HepG2 (cell line): ENCODE measurements at regions not wholly inside any gene's neighbourhood (a gene's known extent, or its start where the extent isn't known, plus 50 kb on each side); places are given as distances from the start of the nearest gene placed in this dataset.
A peak's percentile ranks its signal among the peaks of the same experiment; 100 is the strongest.

ENCODE experiments used
- CBFB ChIP-seq: sonication (generic); formaldehyde crosslinking; IDR thresholded peaks from 2 replicates; pipeline ENCODE4 v1.4.0; 2020; ENCODE audit warnings: missing genetic modification reagents
- CEBPG ChIP-seq: IDR thresholded peaks from 2 replicates; pipeline ENCODE4 v1.6.1; 2016
- DPF2 ChIP-seq: sonication (generic); formaldehyde crosslinking; IDR thresholded peaks from 2 replicates; pipeline ENCODE4 v1.4.0; 2020; ENCODE audit warnings: mild to moderate bottlenecking, low read depth, missing genetic modification reagents, borderline replicate concordance
- FOXK1 ChIP-seq: sonication (generic); formaldehyde crosslinking; IDR thresholded peaks from 2 replicates; pipeline ENCODE4 v1.4.0; 2020; ENCODE audit warnings: low read depth, missing genetic modification reagents, borderline replicate concordance
- HCFC1 ChIP-seq: fragments of 150-350 bp; IDR thresholded peaks from 2 replicates; pipeline ENCODE4 v1.6.1; 2014; ENCODE audit warnings: low read depth, low read length
- HDAC2 ChIP-seq: sonication (generic); formaldehyde crosslinking; IDR thresholded peaks from 2 replicates; pipeline ENCODE4 v1.4.0; 2020; ENCODE audit warnings: missing genetic modification reagents
- HNF4A ChIP-seq: sonication (generic); formaldehyde crosslinking; IDR thresholded peaks from 2 replicates; pipeline ENCODE4 v1.4.0; 2020; ENCODE audit warnings: missing genetic modification reagents
- HOXA9 ChIP-seq: sonication (generic); formaldehyde crosslinking; IDR thresholded peaks from 2 replicates; pipeline ENCODE4 v1.8.1; 2022; ENCODE audit warnings: missing genetic modification reagents, mild to moderate bottlenecking, moderate library complexity, borderline replicate concordance
- IRX3 ChIP-seq: sonication (generic); formaldehyde crosslinking; IDR thresholded peaks from 2 replicates; pipeline ENCODE4 v1.8.1; 2023; ENCODE audit warnings: mild to moderate bottlenecking, low read depth, missing genetic modification reagents, borderline replicate concordance
- NCOR1 ChIP-seq: fragments of 200-600 bp; sonication (generic); IDR thresholded peaks from 2 replicates; pipeline ENCODE4 v1.7.0; 2017; ENCODE audit warnings: antibody characterized with exemption, low read length, borderline replicate concordance
- NFIC ChIP-seq: IDR thresholded peaks from 2 replicates; pipeline ENCODE4 v1.6.1; 2012; ENCODE audit warnings: mild to moderate bottlenecking, low read length, inconsistent platforms
- NR2C2 ChIP-seq: sonication (generic); formaldehyde crosslinking; IDR thresholded peaks from 2 replicates; pipeline ENCODE4 v1.4.0; 2020; ENCODE audit warnings: missing genetic modification reagents, mild to moderate bottlenecking, moderate library complexity, borderline replicate concordance
- SOX5 ChIP-seq: IDR thresholded peaks from 2 replicates; pipeline ENCODE4 v1.6.1; 2016; ENCODE audit warnings: borderline replicate concordance
- SPEN ChIP-seq: sonication (generic); formaldehyde crosslinking; IDR thresholded peaks from 2 replicates; pipeline ENCODE4 v1.5.1; 2020; ENCODE audit warnings: low read depth, mild to moderate bottlenecking, missing genetic modification reagents
- ZKSCAN8 ChIP-seq: IDR thresholded peaks from 2 replicates; pipeline ENCODE4 v1.6.1; 2016; ENCODE audit warnings: borderline replicate concordance, missing genetic modification reagents, missing compliant biosample characterization
- ZNF235 ChIP-seq: sonication (generic); formaldehyde crosslinking; IDR thresholded peaks from 2 replicates; pipeline ENCODE4 v1.8.1; 2023; ENCODE audit warnings: mild to moderate bottlenecking, missing genetic modification reagents, borderline replicate concordance
- ZNF292 ChIP-seq: sonication (generic); formaldehyde crosslinking; IDR thresholded peaks from 2 replicates; pipeline ENCODE4 v1.8.1; 2022; ENCODE audit warnings: mild to moderate bottlenecking, low read depth, missing genetic modification reagents, borderline replicate concordance
- ZNF460 ChIP-seq: sonication (generic); formaldehyde crosslinking; IDR thresholded peaks from 2 replicates; pipeline ENCODE4 v1.5.1; 2020; ENCODE audit warnings: missing genetic modification reagents, mild to moderate bottlenecking, borderline replicate concordance
- ZNF768 ChIP-seq: sonication (generic); formaldehyde crosslinking; IDR thresholded peaks from 2 replicates; pipeline ENCODE4 v1.4.0; 2020; ENCODE audit warnings: missing genetic modification reagents
- ZNF850 ChIP-seq: sonication (generic); formaldehyde crosslinking; conservative IDR thresholded peaks from 2 replicates; pipeline ENCODE4 v1.9.0; 2021; ENCODE audit warnings: mild to moderate bottlenecking, missing genetic modification reagents
- TF ChIP-seq, protein P1 (sequence below), 2 experiments: sonication (generic) in 1 of 2; formaldehyde crosslinking in 1 of 2; IDR thresholded peaks; 2 replicates each; pipeline versions ENCODE4 v1.4.0 to v1.6.1; 2016 to 2020; ENCODE audit warnings: borderline replicate concordance in 1 of 2, low read depth in 1 of 2, mild to moderate bottlenecking in 1 of 2, missing genetic modification reagents in 1 of 2
- TF ChIP-seq, protein P2 (sequence below): sonication (generic); formaldehyde crosslinking; IDR thresholded peaks from 2 replicates; pipeline ENCODE4 v1.4.0; 2020; ENCODE audit warnings: low read depth, mild to moderate bottlenecking, missing genetic modification reagents
- TF ChIP-seq, protein P3 (sequence below), 2 experiments: IDR thresholded peaks; 2 replicates each; pipeline ENCODE4 v1.6.1; 2011 to 2012; ENCODE audit warnings: low read length in 2 of 2, borderline replicate concordance in 1 of 2, low read depth in 1 of 2, mild to moderate bottlenecking in 1 of 2, moderate library complexity in 1 of 2

DNA sequence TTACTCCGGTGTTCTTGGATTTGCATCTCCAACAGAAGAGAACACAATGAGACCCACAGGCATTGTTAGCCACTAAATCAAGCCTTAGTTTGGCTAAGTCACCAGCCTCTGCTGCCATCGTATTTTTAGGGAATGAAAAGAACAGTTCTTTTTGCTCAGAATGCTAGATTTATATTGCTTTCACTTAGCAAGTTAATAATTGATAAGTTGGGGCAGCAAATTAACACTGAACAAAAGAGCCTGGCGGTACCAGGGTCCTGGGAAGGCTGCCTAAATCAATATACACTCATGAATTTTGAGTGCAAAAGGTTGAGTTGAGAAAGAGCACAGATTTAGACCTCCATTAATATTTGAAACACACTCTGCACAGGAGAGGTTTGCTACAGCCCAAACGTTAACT, 767.7 kb downstream of the TYW1 start (continued):
- peak; percentile 83; the same call in 1 of the 2 replicates for TF ChIP-seq DPF2 (CRISPR knock-in tag)
- TF ChIP-seq ZNF460 (CRISPR knock-in tag): no peak
- peak; percentile 90 for TF ChIP-seq HNF4A (CRISPR knock-in tag)
- no peak for TF ChIP-seq ZKSCAN8
- TF ChIP-seq SOX5 (CRISPR knock-in tag): peak; percentile 82
- TF ChIP-seq NR2C2 (CRISPR knock-in tag): no peak
- no peak for TF ChIP-seq ZNF768
- TF ChIP-seq NCOR1: peak; percentile 95; the same call in 1 of the 2 replicates
- peak; percentile 70; the same call in 1 of the 2 replicates for TF ChIP-seq CEBPG (CRISPR knock-in tag)
- TF ChIP-seq, protein P1, sequence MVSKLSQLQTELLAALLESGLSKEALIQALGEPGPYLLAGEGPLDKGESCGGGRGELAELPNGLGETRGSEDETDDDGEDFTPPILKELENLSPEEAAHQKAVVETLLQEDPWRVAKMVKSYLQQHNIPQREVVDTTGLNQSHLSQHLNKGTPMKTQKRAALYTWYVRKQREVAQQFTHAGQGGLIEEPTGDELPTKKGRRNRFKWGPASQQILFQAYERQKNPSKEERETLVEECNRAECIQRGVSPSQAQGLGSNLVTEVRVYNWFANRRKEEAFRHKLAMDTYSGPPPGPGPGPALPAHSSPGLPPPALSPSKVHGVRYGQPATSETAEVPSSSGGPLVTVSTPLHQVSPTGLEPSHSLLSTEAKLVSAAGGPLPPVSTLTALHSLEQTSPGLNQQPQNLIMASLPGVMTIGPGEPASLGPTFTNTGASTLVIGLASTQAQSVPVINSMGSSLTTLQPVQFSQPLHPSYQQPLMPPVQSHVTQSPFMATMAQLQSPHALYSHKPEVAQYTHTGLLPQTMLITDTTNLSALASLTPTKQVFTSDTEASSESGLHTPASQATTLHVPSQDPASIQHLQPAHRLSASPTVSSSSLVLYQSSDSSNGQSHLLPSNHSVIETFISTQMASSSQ (IDR thresholded peaks at IDR 0.05; ENCODE audit: low read depth): peak; percentile 93
- TF ChIP-seq, protein P1 (CRISPR knock-in tag; IDR thresholded peaks at IDR 0.05; ENCODE audit: borderline replicate concordance): peak; percentile 95
- TF ChIP-seq ZNF292 (CRISPR knock-in tag): peak; percentile 38; the same call in 1 of the 2 replicates
- TF ChIP-seq HCFC1: no peak
- peak; percentile 86 for TF ChIP-seq NFIC
- no peak for TF ChIP-seq ZNF235 (CRISPR knock-in tag)
- TF ChIP-seq FOXK1 (CRISPR knock-in tag): no peak
- no peak for TF ChIP-seq HOXA9 (CRISPR knock-in tag)
- TF ChIP-seq, protein P2, sequence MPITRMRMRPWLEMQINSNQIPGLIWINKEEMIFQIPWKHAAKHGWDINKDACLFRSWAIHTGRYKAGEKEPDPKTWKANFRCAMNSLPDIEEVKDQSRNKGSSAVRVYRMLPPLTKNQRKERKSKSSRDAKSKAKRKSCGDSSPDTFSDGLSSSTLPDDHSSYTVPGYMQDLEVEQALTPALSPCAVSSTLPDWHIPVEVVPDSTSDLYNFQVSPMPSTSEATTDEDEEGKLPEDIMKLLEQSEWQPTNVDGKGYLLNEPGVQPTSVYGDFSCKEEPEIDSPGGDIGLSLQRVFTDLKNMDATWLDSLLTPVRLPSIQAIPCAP (CRISPR knock-in tag): no peak
- TF ChIP-seq CBFB (CRISPR knock-in tag): no peak
- TF ChIP-seq IRX3 (CRISPR knock-in tag): no peak
- no peak for TF ChIP-seq ZNF850 (CRISPR knock-in tag)
- TF ChIP-seq, protein P3, sequence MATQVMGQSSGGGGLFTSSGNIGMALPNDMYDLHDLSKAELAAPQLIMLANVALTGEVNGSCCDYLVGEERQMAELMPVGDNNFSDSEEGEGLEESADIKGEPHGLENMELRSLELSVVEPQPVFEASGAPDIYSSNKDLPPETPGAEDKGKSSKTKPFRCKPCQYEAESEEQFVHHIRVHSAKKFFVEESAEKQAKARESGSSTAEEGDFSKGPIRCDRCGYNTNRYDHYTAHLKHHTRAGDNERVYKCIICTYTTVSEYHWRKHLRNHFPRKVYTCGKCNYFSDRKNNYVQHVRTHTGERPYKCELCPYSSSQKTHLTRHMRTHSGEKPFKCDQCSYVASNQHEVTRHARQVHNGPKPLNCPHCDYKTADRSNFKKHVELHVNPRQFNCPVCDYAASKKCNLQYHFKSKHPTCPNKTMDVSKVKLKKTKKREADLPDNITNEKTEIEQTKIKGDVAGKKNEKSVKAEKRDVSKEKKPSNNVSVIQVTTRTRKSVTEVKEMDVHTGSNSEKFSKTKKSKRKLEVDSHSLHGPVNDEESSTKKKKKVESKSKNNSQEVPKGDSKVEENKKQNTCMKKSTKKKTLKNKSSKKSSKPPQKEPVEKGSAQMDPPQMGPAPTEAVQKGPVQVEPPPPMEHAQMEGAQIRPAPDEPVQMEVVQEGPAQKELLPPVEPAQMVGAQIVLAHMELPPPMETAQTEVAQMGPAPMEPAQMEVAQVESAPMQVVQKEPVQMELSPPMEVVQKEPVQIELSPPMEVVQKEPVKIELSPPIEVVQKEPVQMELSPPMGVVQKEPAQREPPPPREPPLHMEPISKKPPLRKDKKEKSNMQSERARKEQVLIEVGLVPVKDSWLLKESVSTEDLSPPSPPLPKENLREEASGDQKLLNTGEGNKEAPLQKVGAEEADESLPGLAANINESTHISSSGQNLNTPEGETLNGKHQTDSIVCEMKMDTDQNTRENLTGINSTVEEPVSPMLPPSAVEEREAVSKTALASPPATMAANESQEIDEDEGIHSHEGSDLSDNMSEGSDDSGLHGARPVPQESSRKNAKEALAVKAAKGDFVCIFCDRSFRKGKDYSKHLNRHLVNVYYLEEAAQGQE (IDR thresholded peaks at IDR 0.05; ENCODE audit: borderline replicate concordance in 1 of 2, low read depth in 1 of 2, low read length in 2 of 2): no peak
- no peak for TF ChIP-seq SPEN (CRISPR knock-in tag)
- TF ChIP-seq HDAC2 (CRISPR knock-in tag): peak; percentile 76
